IPS-NIHi7 (cell line): ENCODE measurements at regions not wholly inside any gene's neighbourhood (a gene's known extent, or its start where the extent isn't known, plus 50 kb on each side); places are given as distances from the start of the nearest gene placed in this dataset.

Experiments
- DNase-seq: peaks from one replicate; pipeline ENCODE4 v3.0.0; 2012; ENCODE audit warnings: mixed read lengths; ENCODE audit errors: extremely low spot score

- DNase-seq, result no peak
These were observed 352.3 kb upstream of the B3GAT1 start for GRCh38 chr11:134764367-134764766.

DNA sequence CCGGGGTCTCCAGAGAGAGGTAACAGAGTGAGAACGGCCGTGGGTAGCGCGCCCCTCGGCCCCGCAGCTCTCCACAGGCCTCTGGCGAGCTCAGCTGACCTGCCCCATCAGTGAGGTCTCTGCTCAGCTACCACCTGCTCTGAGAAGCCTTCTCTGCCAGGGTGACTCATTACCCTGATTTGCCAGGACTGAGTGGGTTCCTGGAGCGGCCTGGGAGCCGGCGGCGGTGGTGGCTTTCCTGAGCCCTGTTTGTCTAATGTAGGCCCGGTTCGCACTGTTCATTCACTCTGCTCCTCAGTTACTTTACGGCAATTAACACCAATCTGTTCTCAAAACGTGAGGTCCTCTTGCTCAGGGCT is 351.0 kb upstream of the B3GAT1 start:
- no peak for DNase-seq

DNA sequence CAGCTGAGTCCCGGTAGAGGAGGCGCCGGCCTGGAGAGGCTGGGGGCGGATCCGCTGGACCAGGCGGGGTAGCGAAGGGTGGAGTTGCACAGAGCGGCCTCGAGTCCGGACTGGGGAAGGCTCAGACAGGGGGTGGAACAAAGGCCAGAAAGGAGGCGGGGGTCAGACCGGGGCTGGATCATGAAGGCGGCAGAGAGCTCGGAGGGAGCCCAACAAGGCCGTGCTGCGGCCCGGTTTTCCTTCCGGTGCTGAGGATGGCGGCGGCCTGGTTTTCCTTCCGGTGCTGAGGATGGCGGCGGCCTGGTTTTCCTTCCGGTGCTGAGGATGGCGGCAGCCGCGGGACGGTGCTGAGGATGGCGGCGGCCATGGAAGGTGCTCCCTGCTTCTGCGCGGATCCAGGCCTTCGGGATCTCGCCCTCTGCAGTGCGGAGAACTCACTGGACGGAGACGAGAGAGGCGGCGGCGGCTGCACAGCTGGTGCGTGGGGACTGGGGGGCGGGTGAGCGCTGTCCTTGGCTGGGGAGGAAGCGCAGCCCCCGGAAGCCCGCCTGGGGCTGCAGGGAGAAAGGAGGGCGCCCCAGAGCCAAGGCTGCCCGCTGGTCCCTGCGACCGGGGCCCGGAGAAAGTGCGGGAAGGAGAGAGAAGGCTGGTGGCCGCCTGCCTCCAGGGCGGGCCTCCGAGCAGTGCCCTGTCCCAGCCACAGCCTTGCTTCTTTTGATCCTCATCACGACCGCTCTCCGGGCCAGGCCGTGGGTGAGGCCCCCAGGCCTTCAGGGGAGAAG is 350.4 kb upstream of the B3GAT1 start:
- DNase-seq, result no peak

- no peak for DNase-seq
These were observed 349.8 kb upstream of the B3GAT1 start for GRCh38 chr11:134761926-134762247.

GRCh38 chr11:134761386-134761785 is 349.3 kb upstream of the B3GAT1 start:
- no peak for DNase-seq

- no peak for DNase-seq
These were observed 348.9 kb upstream of the B3GAT1 start for GRCh38 chr11:134760957-134761356.

GRCh38 chr11:134760299-134760698 is 348.3 kb upstream of the B3GAT1 start:
- no peak for DNase-seq

GRCh38 chr11:134759855-134760254 is 347.8 kb upstream of the B3GAT1 start:
- DNase-seq, result no peak

GRCh38 chr11:134759274-134759673 is 347.2 kb upstream of the B3GAT1 start:
- DNase-seq, result no peak

DNA sequence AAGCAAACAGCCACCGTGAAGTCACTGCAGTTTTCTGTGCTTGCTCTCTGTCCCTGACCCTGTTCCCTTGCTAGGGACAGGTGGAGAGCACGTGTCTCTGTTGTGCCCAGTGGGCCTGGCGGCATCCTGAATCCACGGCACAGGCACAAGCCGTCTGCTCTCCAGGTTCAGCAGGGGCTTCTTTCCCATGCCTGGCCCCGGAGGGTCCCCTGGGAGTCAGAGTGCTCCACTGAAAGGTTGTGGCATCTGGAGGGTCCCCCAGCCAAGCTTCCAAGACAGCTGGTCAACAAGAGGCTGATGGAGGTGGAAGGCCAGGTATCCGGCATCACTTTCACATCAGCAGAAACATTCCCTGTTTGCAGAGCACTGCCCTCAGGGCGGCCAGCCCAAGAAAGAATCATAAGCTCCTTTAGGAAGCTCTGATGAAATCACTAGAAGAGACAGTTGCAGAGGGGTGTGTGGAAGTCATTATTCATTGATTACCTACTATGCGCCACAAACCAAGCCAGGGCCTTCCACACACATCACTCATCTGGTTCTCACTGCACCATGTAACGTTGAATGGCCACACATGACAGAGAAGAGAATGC is 346.4 kb upstream of the B3GAT1 start:
- no peak for DNase-seq

GRCh38 chr11:134757633-134758032 is 345.6 kb upstream of the B3GAT1 start:
- no peak for DNase-seq

GRCh38 chr11:134756811-134757540 is 344.9 kb upstream of the B3GAT1 start:
- DNase-seq, result no peak

GRCh38 chr11:134755535-134755934 is 343.5 kb upstream of the B3GAT1 start:
- no peak for DNase-seq

GRCh38 chr11:134754521-134755198 is 342.6 kb upstream of the B3GAT1 start:
- DNase-seq, result no peak

GRCh38 chr11:134753771-134754520 is 341.9 kb upstream of the B3GAT1 start:
- no peak for DNase-seq

DNA sequence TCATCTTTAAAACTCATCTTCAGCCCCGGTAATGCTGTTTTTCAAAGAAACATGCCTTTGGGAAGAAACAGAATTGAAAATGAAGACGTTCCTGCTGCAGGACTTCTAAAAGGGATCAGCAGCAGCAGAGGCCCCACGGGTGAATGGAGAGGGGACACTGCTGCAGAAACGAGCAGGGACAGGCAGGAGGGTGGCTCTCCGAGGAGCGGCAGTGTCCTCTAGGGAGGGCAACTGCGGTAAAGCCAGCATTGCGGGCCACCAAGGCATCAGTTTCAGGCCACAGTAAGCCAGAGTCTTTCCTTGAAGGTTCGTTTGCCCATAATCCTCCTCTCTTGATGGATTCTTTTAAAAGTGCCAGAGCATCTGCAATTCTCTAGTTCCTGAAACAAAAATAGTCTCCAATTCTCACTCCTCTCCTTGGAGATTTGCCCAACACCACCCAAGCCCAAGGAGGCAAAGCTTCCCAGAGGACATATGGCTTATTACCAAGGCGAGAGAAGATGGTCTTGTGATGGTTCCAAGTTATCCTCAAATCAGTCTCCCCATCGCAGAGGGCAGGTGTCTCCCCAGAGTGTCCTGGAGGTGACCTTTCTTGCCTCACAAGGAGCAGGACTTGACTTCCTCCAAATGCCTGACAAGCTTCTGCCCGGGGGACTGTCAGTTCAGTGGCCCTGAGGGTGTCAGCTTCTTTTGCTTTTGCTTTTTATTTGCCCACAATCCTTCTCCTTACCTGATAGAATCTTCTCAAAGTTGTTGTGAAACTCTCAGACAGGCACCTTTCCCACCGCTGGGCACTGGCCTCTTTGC is 341.1 kb upstream of the B3GAT1 start:
- DNase-seq, result no peak

DNA sequence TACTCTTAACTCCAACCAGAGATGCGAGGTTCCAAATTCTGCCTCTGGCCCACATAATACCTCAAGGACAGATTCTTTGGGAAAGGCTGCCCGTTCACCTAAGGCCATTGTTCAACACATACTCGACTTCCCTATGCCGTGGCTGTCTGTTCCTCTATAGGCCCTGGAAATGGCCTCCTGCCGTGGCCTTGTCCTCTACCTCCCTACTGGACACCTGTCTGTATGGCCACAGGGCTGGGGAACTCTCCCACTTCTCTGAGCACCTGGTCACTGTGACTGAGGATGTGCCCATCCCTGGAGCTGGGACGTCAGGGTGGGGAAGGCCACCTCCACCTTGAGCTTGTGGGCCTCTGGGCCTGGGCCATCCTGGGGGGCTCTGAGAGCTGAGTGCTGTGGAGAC is 340.5 kb upstream of the B3GAT1 start:
- no peak for DNase-seq

DNA sequence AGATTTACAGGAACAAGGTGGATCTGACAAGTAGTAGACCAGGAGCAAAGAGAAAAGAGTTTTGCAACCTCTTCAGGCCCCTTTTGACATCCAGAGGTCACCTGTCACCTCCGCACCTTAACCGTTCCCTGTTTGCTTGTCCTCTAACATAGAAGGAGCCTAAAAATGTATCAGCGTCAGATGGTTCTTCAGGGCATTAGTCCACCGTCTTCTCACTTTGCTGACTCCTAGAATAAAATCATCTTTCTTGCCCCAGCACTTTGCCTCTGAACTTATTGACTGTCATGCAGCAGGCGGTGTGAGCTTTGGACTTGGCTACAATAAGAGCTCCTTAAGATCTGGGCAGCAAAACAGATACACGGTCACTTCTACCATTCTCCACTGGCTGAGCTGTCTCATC is 339.7 kb upstream of the B3GAT1 start:
- DNase-seq, result no peak

DNA sequence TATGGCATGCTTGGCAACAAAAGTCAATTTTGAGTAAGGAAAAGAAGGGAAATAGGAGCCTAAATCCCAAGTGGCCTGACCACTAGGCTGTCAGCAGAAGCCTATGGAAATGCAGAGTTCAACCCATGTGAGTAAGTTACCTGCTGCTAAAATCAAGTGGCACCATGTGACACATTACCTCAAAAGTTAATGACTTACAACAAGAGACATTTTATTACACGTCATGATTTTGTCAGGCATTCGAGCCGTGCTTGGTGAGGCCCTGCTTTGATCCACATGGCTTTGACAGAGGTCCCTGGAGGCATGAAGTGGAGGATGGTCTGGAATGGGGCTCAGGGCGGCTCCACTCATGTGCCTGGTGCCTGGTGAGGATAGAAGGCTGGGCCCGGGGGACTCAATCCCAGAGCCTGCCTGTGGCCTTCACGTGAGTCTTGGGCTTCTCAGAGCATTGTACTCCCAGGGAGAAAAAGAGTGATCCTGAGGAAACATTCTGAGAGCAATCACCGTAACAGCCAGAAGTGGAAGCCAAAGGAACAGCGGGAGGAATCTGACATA is 339.1 kb upstream of the B3GAT1 start:
- DNase-seq, result no peak

- no peak for DNase-seq
These were observed 338.6 kb upstream of the B3GAT1 start for GRCh38 chr11:134750619-134751018.
